ENCODE measurements at regions not wholly inside any gene's neighbourhood (a gene's known extent, or its start where the extent isn't known, plus 50 kb on each side); places are given as distances from the start of the nearest gene placed in this dataset.

DNA sequence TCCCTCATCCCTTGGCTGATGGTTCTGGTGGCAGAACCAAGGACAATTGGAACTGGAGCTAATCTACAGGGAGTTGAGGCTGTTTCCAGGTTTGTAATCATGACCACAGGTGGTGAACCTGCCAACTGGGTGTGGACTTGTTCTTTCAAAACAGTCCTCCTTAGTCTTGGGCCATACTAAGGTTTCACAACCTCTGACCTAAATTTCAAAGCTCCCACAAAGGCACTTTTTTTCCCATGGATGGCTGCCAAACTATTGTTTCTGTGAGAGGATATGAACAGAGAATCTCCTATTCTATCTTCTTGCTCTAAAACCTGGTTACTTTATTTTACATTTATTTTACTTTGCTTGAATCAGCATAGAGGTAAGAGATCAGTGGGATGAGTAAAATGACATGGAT lies 106.5 kb upstream of the IZUMO3 start:
- TF ChIP-seq, protein P1, sequence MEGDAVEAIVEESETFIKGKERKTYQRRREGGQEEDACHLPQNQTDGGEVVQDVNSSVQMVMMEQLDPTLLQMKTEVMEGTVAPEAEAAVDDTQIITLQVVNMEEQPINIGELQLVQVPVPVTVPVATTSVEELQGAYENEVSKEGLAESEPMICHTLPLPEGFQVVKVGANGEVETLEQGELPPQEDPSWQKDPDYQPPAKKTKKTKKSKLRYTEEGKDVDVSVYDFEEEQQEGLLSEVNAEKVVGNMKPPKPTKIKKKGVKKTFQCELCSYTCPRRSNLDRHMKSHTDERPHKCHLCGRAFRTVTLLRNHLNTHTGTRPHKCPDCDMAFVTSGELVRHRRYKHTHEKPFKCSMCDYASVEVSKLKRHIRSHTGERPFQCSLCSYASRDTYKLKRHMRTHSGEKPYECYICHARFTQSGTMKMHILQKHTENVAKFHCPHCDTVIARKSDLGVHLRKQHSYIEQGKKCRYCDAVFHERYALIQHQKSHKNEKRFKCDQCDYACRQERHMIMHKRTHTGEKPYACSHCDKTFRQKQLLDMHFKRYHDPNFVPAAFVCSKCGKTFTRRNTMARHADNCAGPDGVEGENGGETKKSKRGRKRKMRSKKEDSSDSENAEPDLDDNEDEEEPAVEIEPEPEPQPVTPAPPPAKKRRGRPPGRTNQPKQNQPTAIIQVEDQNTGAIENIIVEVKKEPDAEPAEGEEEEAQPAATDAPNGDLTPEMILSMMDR (IDR thresholded peaks at IDR 0.05; ENCODE audit: low read depth, low read length) = no peak
- no peak for TF ChIP-seq EZH2phosphoT487 (IDR thresholded peaks at IDR 0.05; ENCODE audit: low read depth)

Data from OCI-LY3 (cell line).